ENCODE measurements at regions not wholly inside any gene's neighbourhood (a gene's known extent, or its start where the extent isn't known, plus 50 kb on each side); places are given as distances from the start of the nearest gene placed in this dataset.
A peak's percentile ranks its signal among the peaks of the same experiment; 100 is the strongest.
"Not testable (repeated sequence)": the region's sequence is repeated elsewhere in the genome, so short reads cannot be mapped to it uniquely, and the experiment has no call there.

GRCh38 chrX:153266140-153266539, 55.4 kb downstream of the PNMA6F start:
- not testable (repeated sequence) for DNase-seq (ENCODE audit: insufficient read length, low spot score); FAIRE-seq

- not testable (repeated sequence) for DNase-seq (ENCODE audit: insufficient read length, low spot score); FAIRE-seq
Measured at GRCh38 chrX:153260468-153260867, 61.1 kb downstream of the PNMA6F start.

- FAIRE-seq; DNase-seq (ENCODE audit: insufficient read length, low spot score): not testable (repeated sequence)
Measured at GRCh38 chrX:153253239-153253638, 68.3 kb downstream of the PNMA6F start.

- peak; percentile 83 for FAIRE-seq
- not testable (repeated sequence) for DNase-seq (ENCODE audit: insufficient read length, low spot score)
Measured at GRCh38 chrX:153252378-153253129, 69.0 kb downstream of the PNMA6F start.

- DNase-seq (ENCODE audit: insufficient read length, low spot score); FAIRE-seq: not testable (repeated sequence)
Measured at GRCh38 chrX:153251952-153252351, 69.6 kb downstream of the PNMA6F start.

- not testable (repeated sequence) for FAIRE-seq; DNase-seq (ENCODE audit: insufficient read length, low spot score)
Measured at GRCh38 chrX:153250762-153251161, 70.8 kb downstream of the PNMA6F start.

GRCh38 chrX:153245288-153245731, 66.2 kb downstream of the MAGEA1 start:
- DNase-seq (ENCODE audit: insufficient read length, low spot score) = no peak
- no peak for FAIRE-seq

GRCh38 chrX:153244767-153245166, 65.7 kb downstream of the MAGEA1 start:
- DNase-seq (ENCODE audit: insufficient read length, low spot score) (no peak), FAIRE-seq (peak; percentile 33)

GRCh38 chrX:153238361-153238760, 59.3 kb downstream of the MAGEA1 start:
- DNase-seq (ENCODE audit: insufficient read length, low spot score) = no peak
- no peak for FAIRE-seq

All from GM19239 (cell line).